ENCODE measurements at regions not wholly inside any gene's neighbourhood (a gene's known extent, or its start where the extent isn't known, plus 50 kb on each side); places are given as distances from the start of the nearest gene placed in this dataset.

DNA sequence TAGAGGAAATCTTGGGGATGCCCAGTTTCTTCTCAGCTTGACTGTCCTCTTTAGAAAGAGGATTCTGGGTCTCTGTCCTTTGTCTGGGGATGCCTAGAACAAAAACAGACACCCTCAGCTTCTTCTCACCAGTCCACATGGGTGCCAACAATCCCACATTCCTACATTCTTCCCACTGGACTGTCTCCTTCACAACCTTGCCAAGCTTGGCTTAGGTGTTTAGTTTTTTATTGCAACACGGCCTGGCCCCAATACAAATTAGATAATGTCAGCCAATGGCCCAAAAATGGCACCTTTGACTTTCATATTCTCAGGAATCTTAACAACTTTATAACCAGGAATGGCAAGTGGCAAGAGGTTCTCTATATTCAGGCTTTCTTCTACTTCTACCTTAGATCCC lies 273.0 kb downstream of the RNF152 start:
- CTCF ChIA-PET = no interaction called here
- Histone ChIP-seq H3K9ac (ENCODE audit: low read length) (no peak overlapping the region), H3K27me3 (ENCODE audit: insufficient read depth, low read length) (no peaks in the 10 kb centered on the region), H3K4me3 (replicated peaks in 1 of 2; ENCODE audit: low read depth in 1 of 2, low read length in 2 of 2) (no peak overlapping the region), H2AFZ (ENCODE audit: low read depth, low read length, poor library complexity, severe bottlenecking) (no peak overlapping the region), H3K4me1 (ENCODE audit: control insufficient read depth in 1 of 2, insufficient read depth in 2 of 2, low read length in 2 of 2) (no peaks in the 10 kb centered on the region), H3K36me3 (ENCODE audit: control insufficient read depth in 1 of 2, insufficient read depth in 2 of 2, low read length in 2 of 2) (no peaks in the 10 kb centered on the region), H3K9me2 (ENCODE audit: insufficient read depth) (no peaks in the 10 kb centered on the region), H3K27ac (ENCODE audit: low read depth, low read length) (no peak overlapping the region), H3K4me2 (ENCODE audit: low read length) (no peak overlapping the region), H3K9me3 (ENCODE audit: control insufficient read depth in 1 of 2, insufficient read depth in 1 of 2, low read depth in 1 of 2, low read length in 2 of 2) (no peaks in the 10 kb centered on the region), H3K79me2 (ENCODE audit: insufficient read depth, low read length) (no peaks in the 10 kb centered on the region), H4K20me1 (ENCODE audit: insufficient read depth) (no peaks in the 10 kb centered on the region)
- ATAC-seq = no peak
- RAD21 ChIA-PET (ENCODE audit: low non-redundant PET in 1 of 2, low total read pairs in 2 of 2, uncharacterized antibody in 2 of 2, unreplicated experiment in 2 of 2) = no interaction called here
- POLR2A ChIA-PET = no interaction called here
- DNase-seq (ENCODE audit: low read depth, low spot score) = no peak
- intact Hi-C loops (cut with micrococcal nuclease) = no loop called here
- TF ChIP-seq YY1 (IDR thresholded peaks at IDR 0.05; ENCODE audit: extremely low read depth, insufficient replicate concordance, low read depth, low read length) (no peak), TCF7L2 (IDR thresholded peaks at IDR 0.05; ENCODE audit: borderline replicate concordance, extremely low read depth, insufficient read depth, insufficient read length) (no peak), EGR1 (IDR thresholded peaks at IDR 0.05; ENCODE audit: low read depth) (no peak), SIN3A (IDR thresholded peaks at IDR 0.05; ENCODE audit: low read depth) (no peak), EZH2 (IDR thresholded peaks at IDR 0.05) (no peak), FOSL1 (IDR thresholded peaks at IDR 0.05; ENCODE audit: low read depth) (no peak), ELF1 (IDR thresholded peaks at IDR 0.05; ENCODE audit: borderline replicate concordance, low read depth) (no peak), JUND (IDR thresholded peaks at IDR 0.05) (no peak), EZH2phosphoT487 (IDR thresholded peaks at IDR 0.05; ENCODE audit: borderline replicate concordance) (no peak)
- TF ChIP-seq, protein P1, sequence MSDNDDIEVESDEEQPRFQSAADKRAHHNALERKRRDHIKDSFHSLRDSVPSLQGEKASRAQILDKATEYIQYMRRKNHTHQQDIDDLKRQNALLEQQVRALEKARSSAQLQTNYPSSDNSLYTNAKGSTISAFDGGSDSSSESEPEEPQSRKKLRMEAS (IDR thresholded peaks at IDR 0.05) = no peak
- TF ChIP-seq, protein P2, sequence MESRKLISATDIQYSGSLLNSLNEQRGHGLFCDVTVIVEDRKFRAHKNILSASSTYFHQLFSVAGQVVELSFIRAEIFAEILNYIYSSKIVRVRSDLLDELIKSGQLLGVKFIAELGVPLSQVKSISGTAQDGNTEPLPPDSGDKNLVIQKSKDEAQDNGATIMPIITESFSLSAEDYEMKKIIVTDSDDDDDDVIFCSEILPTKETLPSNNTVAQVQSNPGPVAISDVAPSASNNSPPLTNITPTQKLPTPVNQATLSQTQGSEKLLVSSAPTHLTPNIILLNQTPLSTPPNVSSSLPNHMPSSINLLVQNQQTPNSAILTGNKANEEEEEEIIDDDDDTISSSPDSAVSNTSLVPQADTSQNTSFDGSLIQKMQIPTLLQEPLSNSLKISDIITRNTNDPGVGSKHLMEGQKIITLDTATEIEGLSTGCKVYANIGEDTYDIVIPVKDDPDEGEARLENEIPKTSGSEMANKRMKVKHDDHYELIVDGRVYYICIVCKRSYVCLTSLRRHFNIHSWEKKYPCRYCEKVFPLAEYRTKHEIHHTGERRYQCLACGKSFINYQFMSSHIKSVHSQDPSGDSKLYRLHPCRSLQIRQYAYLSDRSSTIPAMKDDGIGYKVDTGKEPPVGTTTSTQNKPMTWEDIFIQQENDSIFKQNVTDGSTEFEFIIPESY (IDR thresholded peaks at IDR 0.05; ENCODE audit: extremely low read depth, insufficient replicate concordance, low read length) = no peak
- BruUV-seq (replicated peaks) = no TSS peak

Measured in HCT116 (cell line).